Epidermal melanocyte (primary cell): ENCODE measurements at regions not wholly inside any gene's neighbourhood (a gene's known extent, or its start where the extent isn't known, plus 50 kb on each side); places are given as distances from the start of the nearest gene placed in this dataset.

Source experiments
- DNase-seq: peaks from one replicate; pipeline ENCODE4 v3.0.0; 2011; ENCODE audit warnings: low spot score; ENCODE audit not compliant: insufficient read length

DNA sequence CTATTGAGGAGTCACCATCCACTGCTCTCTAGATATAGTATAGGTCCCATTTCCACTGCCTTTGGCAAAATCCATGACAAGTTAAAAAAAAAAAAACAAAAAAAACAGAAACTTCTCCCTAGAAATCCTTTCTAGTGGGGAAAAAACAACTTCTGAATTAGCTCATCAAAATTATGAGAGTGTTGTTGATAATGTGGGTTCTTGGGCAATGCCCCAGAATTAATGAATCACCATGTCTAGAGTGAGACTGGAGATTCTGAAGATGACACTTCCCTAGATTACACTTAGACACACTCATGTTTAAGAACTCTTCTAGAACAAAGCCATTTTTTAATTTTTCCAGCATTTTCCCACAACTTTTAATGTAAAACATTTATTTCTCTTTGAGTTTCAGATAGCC is 728.0 kb upstream of the C9orf72 start:
- no peak for DNase-seq

GRCh38 chr9:28317745-28318144 is 744.5 kb upstream of the C9orf72 start:
- no peak for DNase-seq

DNA sequence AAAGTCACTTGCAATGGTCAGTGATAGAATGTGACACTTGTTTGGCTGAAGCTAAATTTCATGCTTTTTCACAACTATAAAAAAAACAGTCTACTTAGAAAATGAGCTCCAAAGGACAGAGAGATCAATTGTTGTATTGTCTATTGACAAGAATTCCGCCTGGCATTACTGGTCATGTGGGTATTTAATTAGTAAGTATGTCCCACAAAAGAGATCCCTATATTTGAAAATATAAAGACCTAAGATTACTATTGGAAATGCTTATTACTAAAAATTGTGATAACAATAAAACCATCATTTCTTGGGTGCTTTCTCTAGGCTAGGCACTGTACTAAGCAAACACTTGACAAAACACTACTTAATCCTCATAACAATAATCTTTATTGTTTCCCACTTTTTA is 745.2 kb upstream of the C9orf72 start:
- DNase-seq: no peak

DNA sequence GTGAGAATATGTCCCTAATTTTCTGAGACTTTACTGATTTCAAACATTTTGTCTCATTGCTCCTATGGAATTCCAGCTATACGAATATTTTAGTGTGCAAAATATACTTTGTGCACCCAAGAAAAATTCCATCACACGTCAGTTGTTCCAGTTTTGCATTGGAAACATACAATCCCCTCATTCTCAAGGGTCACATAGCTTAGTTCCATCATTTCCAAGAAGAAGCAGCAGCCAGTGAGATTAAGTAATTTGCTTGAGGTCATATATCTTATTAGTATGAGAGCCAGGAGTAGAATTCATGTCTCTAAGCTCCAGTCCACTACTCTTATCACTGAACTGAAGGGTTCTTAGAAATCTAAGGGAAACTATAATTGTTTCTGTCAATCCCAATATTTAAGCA is 746.7 kb upstream of the C9orf72 start:
- no peak for DNase-seq

DNA sequence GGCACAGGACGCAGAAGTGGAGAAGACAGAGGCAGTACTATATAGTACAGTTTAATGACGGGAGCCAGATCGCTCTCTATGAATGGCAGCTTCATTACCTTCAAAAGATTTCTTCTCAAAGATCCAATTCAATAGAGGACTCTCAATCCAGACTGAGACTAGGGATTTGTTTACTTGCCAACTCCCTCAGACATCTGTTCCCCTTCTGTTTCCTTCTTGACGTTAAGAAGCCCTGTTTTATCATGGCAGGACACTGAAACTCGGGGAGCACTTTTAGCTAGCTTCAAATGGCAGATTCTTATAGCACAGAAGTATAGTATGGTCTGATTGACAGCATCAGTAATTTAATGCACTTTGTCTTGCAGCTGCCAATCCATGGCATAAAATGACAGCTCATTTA is 747.3 kb upstream of the C9orf72 start:
- no peak for DNase-seq

- DNase-seq: no peak
Observed at GRCh38 chr9:28329323-28329722, 756.0 kb upstream of the C9orf72 start.

DNA sequence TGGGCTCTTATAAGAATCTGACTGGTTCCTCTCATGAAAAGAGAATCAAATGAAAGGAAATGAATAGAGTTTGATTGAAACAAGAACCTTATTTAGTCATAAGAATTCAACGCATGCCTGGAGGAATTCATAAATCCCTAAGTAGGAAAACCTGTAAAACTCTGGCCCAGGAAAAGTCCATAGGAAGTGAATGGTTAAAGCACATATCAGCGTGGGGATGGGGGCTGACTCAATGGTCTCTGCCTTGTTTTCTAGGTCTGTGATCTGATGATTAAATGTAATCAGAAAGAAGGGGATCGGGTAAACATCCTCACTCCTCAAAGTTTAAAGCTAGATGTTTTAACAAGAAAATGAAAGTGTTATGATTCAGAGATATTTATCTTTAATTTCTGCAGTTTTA is 759.4 kb upstream of the C9orf72 start:
- DNase-seq: no peak

DNA sequence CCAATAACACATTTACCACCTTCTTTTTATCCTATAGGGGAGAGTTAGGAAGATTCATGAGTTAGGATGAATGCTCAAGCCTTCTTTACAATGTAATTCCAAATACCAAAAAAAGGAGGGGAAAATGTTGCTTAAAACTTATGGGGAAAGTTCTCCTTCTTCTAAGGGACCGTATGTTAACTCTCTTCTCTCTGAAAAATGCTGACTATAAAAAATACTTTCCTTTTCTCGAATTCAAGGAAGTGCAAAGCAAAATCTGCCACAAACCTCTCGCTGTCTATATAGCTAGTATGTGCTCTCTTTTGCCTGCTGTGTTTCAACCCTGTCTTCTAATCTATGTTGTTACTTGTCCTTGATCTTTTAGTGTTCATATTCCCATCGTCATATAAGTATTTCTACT is 768.6 kb upstream of the C9orf72 start:
- DNase-seq: no peak

- DNase-seq: no peak
Observed at GRCh38 chr9:28342815-28343338, 769.6 kb upstream of the C9orf72 start.

DNA sequence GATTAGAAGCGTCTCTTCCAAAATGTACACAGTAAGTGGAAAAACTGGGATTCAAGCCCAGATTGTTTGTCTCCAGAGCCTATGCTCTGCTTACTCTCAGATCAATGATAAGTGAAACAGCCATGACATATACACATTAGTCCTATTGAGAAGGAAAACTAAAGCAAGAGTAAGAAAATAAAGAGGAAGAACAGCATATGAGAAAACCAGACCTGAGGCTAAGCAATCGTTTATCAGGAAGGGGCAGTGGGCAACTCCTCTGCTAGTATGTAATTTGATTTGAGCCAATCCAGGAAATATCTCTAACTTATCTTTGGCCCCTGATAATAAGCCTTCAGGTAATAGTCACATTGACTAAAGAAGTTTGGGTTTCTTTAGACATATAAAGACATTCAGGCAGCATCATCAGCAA is 789.9 kb upstream of the C9orf72 start:
- DNase-seq: no peak

DNA sequence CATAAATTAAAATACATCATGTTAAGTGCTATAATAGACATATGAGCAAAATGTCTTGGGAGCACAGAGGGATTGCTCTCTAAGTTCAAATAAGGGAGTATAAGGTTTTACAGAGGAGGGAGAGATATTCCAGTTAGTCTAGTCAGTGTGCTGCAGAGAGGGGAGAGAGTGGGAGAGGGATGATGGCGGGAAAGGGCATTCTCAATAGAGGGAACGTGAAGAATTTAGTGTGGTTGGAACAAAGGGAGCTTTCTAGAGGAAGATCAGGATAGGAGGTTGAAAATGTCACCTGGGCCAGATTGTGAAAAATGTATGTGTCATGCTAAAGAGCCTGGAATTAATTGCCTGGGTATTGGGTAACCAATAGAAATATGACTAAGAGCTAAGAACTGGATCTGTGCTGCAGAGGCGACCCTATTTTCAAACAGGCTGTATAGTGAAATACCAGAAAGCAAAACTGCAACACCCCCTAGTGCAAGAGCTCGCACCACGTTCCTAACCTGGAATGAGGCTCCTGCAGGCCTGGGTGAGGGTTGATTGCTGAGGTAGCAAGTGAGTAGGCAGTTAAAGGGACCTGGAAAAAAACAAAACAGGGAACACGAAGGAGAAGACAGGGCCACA is 791.8 kb upstream of the C9orf72 start:
- DNase-seq: no peak

DNA sequence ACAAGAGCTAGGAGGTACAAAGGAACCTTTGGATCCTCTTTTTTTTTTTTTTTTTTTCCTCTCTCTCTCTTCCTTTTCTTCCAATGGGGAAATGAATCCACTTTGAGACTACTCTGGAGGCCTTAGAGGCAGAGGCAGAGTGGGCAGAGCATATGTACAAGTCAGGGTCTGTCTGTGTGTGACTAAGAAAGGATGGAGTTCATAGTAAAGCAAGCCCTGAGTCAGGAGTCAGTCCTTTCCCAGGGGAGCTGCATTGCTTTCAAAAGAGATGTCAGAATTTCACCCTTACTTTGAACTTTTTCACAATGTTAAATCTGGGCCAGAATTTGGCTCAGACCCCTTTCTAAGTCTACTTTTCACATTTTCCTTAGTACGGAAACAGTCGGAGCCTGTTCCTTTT is 792.4 kb upstream of the C9orf72 start:
- DNase-seq: no peak

DNA sequence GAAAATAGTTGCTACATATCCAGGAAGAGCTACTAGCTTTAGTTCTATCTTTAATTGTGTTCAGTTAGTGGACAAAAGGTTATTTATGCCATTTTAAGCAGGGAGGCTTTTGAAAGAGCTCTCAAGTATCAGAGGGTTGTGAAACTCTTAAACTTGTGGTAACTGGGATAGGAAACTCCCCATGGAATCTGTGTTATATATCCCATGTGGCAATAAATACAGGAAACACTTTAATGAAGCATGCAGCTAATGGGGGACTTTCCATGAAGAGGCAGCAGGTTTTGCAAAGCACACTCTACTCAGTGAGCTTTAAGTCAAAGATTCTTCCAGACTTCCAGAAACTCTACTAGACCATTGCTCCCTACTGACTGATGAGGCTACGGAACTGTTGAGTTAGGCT is 805.0 kb upstream of the C9orf72 start:
- DNase-seq: no peak

- no peak for DNase-seq
Observed at GRCh38 chr9:28379082-28379481, 805.8 kb upstream of the C9orf72 start.

DNA sequence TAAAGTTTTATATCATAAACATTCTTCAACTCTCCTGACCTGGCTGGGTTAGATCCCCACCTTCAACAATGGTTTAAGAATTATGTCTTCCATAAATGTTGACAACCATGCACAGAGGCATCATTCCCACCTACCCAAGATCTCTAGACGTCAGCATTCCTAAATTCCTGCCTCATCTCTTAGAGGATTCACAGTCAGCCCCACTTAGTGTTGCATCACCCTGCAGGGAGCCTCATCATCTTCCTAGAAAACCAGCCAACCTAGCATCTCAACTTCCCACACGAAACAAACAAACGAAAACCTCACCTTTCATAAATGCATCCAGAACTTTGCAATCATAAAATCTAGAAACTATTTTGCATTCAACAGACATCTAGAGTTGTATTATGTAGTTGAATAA is 816.1 kb upstream of the C9orf72 start:
- DNase-seq: no peak

GRCh38 chr9:28394774-28395173 is 821.5 kb upstream of the C9orf72 start:
- no peak for DNase-seq

DNA sequence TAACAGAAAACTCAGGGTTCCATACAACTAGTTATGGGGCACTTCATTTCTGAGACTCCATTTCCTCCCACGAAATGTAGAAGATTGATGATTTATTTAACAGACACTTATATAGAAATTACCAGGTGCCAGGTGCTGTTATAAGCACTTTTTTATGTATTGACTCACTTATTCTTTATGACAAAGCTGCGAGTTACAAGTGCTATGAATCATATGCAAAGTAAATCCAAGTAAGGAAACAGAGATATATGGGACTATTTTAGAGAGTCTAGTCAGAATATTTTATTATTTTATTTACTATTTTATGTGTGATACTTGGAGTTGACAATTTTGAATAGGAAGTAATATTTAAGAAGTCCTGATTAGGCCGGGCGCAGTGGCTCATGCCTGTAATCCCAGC is 822.8 kb upstream of the C9orf72 start:
- DNase-seq: no peak

DNA sequence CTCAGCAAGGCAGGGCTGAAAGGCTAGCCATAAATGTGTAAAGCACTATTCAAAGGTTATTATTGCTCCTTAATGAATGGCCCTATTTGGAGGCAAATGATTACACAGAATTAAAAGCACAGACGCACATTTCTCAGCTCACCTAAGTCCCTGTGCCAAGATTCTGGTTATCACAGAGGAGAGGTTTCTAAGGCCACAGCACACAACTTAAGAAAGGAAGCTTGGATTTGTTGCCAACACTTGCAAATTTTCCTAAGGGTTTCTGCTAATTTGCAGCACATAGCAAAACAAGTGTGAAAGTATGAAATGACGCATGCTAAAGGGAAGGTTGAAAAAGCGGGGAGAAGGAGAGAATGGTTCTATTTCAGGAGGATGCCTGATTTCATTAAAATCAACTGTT is 834.1 kb upstream of the C9orf72 start:
- no peak for DNase-seq

GRCh38 chr9:28409919-28410318 is 836.6 kb upstream of the C9orf72 start:
- no peak for DNase-seq

DNA sequence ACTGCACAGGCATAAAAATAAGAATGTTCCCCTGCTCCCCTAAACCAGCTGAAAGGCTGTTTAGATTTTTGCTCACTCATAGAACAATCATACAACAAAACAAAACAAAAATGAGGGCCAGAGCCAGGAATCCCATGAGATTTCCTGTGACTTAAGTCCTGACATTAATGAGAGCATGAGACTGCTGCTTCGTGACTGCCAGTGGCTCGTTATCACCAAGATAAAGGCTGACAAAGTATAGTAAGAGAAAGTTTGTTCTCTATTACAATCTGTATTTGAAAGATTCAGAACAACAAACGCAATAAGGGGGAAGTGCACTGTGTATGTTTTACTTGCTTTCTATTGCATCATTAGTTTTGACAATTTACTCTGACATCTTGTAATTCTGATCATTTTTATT is 837.1 kb upstream of the C9orf72 start:
- no peak for DNase-seq

- DNase-seq: no peak
Observed at GRCh38 chr9:28413471-28413870, 840.2 kb upstream of the C9orf72 start.

DNA sequence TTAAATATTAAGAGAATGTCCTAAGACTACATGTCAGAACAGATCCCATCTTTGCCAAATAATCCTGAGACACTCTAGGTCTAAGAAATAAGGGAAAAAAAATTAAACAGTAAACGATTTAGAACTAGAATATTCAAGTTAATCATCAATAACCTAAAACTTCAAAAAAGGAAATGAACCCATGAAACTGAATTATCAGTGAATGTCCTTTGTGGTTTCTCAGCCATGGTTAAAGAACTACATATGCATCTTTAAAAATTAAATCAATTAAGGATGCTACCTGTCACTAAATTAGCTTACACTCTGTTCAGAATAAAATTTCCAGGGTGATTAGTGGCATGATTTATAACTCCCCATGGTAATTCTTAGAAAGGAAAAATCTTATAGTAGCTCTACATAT is 850.0 kb upstream of the C9orf72 start:
- DNase-seq: no peak

DNA sequence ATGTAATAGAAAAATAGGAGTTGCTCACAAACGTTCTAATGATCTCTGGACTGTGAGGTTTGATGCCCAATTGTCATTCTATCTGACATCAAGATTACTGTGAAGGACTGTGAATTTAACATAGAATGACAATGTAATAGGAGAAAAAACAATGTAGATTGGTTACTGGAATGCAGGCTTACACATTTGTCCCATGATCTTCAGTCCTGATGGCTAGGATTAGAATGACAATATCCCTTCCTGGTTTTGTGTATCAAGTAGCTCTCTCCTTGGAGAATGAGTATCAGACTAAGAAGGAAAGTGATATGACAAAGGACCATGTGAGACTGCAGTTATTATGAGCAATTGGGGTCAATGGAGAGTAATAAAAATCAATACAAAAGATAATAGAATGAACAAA is 862.2 kb upstream of the C9orf72 start:
- DNase-seq: no peak

DNA sequence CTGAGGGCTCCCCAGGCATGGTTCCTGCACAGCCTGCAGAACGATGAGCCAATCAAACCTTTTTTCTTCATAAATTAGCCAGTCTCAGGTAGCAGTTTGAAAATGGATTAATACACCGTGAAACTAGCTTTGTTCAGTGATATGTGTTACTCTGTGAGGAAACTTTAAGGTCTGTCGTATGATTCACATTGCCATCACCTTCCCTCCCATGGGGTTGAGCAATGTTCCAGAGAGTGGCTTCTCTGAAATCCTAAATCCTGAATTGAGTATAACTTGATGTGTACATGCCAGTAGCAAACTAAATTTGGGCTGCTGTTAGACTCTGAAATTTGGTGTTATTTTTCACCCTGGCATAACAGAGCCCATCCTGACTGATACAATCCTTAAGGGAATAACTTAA is 866.4 kb upstream of the C9orf72 start:
- no peak for DNase-seq
